ENCODE measurements at regions not wholly inside any gene's neighbourhood (a gene's known extent, or its start where the extent isn't known, plus 50 kb on each side); places are given as distances from the start of the nearest gene placed in this dataset.
"Not testable (repeated sequence)": the region's sequence is repeated elsewhere in the genome, so short reads cannot be mapped to it uniquely, and the experiment has no call there.

- no peak overlapping the region for H3K9ac ChIP-seq (ENCODE audit: insufficient read depth, low read length, poor library complexity, severe bottlenecking)
- H3K27ac Mint-ChIP-seq = no peak overlapping the region
- H3K27ac ChIP-seq (ENCODE audit: low read depth in 1 of 2, low read length in 2 of 2) = no peak overlapping the region
- no peaks in the 10 kb centered on the region for H3K9me3 ChIP-seq (replicated peaks in 1 of 2; ENCODE audit: control insufficient read depth in 1 of 2, insufficient read depth in 1 of 2, low read length in 2 of 2)
- no peaks in the 10 kb centered on the region for H3K27me3 ChIP-seq (ENCODE audit: control insufficient read depth in 2 of 2, insufficient read depth in 2 of 2, low read length in 2 of 2)
- H3K36me3 Mint-ChIP-seq = no peaks in the 10 kb centered on the region
- no peaks in the 10 kb centered on the region for H4K20me1 ChIP-seq (ENCODE audit: insufficient read depth, low read length)
- peak overlapping the region; percentile 41 for H2AFZ ChIP-seq (ENCODE audit: insufficient read depth, low read depth, low read length, poor library complexity, severe bottlenecking)
- H3K4me1 ChIP-seq (ENCODE audit: control insufficient read depth in 1 of 2, insufficient read depth in 2 of 2, low read length in 2 of 2) = peaks cover 1 to 3% of the 10 kb centered on the region in 2 donors
- intact Hi-C loops (cut with micrococcal nuclease) = no loop called here
- H3K4me3 Mint-ChIP-seq = no peak overlapping the region
- peak in 1 of 3 donors; percentile 20 for DNase-seq
- peaks cover 13% of the 10 kb centered on the region for H3K4me1 Mint-ChIP-seq
- H3K9me3 Mint-ChIP-seq = peaks cover 0 to 9% (median 5%) of the 10 kb centered on the region in 7 donors
- no peaks in the 10 kb centered on the region for H3K79me2 ChIP-seq (ENCODE audit: insufficient read depth, low read length)
- H3K27me3 Mint-ChIP-seq (ENCODE audit: low read depth in 3 of 3) = peaks cover 1 to 3% (median 2%) of the 10 kb centered on the region in 3 donors
- H3K4me2 ChIP-seq (replicated peaks; ENCODE audit: extremely low read depth, low read length, poor library complexity, severe bottlenecking) = no peak overlapping the region
- TF ChIP-seq, protein P1, sequence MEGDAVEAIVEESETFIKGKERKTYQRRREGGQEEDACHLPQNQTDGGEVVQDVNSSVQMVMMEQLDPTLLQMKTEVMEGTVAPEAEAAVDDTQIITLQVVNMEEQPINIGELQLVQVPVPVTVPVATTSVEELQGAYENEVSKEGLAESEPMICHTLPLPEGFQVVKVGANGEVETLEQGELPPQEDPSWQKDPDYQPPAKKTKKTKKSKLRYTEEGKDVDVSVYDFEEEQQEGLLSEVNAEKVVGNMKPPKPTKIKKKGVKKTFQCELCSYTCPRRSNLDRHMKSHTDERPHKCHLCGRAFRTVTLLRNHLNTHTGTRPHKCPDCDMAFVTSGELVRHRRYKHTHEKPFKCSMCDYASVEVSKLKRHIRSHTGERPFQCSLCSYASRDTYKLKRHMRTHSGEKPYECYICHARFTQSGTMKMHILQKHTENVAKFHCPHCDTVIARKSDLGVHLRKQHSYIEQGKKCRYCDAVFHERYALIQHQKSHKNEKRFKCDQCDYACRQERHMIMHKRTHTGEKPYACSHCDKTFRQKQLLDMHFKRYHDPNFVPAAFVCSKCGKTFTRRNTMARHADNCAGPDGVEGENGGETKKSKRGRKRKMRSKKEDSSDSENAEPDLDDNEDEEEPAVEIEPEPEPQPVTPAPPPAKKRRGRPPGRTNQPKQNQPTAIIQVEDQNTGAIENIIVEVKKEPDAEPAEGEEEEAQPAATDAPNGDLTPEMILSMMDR (IDR thresholded peaks at IDR 0.05) = no peak
- WGBS (ENCODE audit: insufficient coverage) = 69% methylated on average over 11 of the region's 13 CpGs
- H3K4me3 ChIP-seq (replicated peaks in 1 of 3; ENCODE audit: low read depth in 2 of 3, low read length in 3 of 3) = no peak overlapping the region
- no peaks in the 10 kb centered on the region for H3K36me3 ChIP-seq (replicated peaks in 1 of 2; ENCODE audit: control insufficient read depth in 1 of 2, insufficient read depth in 2 of 2, low read length in 2 of 2)
These were observed 141.9 kb downstream of the IGLL1 start for GRCh38 chr22:23438216-23438615.

GRCh38 chr22:23437779-23438178, 142.3 kb downstream of the IGLL1 start:
- 45% methylated on average over 6 of the region's 16 CpGs for WGBS (ENCODE audit: insufficient coverage)
- Histone ChIP-seq H3K4me1 (ENCODE audit: control insufficient read depth in 1 of 2, insufficient read depth in 2 of 2, low read length in 2 of 2) (peaks cover 6 to 7% of the 10 kb centered on the region in 2 donors), H3K4me3 (replicated peaks in 1 of 3; ENCODE audit: low read depth in 2 of 3, low read length in 3 of 3) (no peak overlapping the region), H3K27ac (ENCODE audit: low read depth in 1 of 2, low read length in 2 of 2) (no peak overlapping the region), H3K27me3 (ENCODE audit: control insufficient read depth in 2 of 2, insufficient read depth in 2 of 2, low read length in 2 of 2) (no peaks in the 10 kb centered on the region), H3K9ac (ENCODE audit: insufficient read depth, low read length, poor library complexity, severe bottlenecking) (no peak overlapping the region), H3K4me2 (replicated peaks; ENCODE audit: extremely low read depth, low read length, poor library complexity, severe bottlenecking) (no peak overlapping the region), H2AFZ (ENCODE audit: insufficient read depth, low read depth, low read length, poor library complexity, severe bottlenecking) (peak overlapping the region; percentile 41), H3K36me3 (replicated peaks in 1 of 2; ENCODE audit: control insufficient read depth in 1 of 2, insufficient read depth in 2 of 2, low read length in 2 of 2) (no peaks in the 10 kb centered on the region), H3K9me3 (replicated peaks in 1 of 2; ENCODE audit: control insufficient read depth in 1 of 2, insufficient read depth in 1 of 2, low read length in 2 of 2) (no peaks in the 10 kb centered on the region), H3K79me2 (ENCODE audit: insufficient read depth, low read length) (no peaks in the 10 kb centered on the region), H4K20me1 (ENCODE audit: insufficient read depth, low read length) (no peaks in the 10 kb centered on the region)
- peak overlapping the region in 1 of 2 donors; percentile 39 for H3K4me3 Mint-ChIP-seq
- H3K4me1 Mint-ChIP-seq = peaks cover 17% of the 10 kb centered on the region
- peaks cover 0 to 9% (median 4%) of the 10 kb centered on the region in 7 donors for H3K9me3 Mint-ChIP-seq
- no peaks in the 10 kb centered on the region for H3K36me3 Mint-ChIP-seq
- H3K27me3 Mint-ChIP-seq (ENCODE audit: low read depth in 3 of 3) = peaks cover 1 to 3% (median 3%) of the 10 kb centered on the region in 3 donors
- DNase-seq = peak; percentile 3 to 27 (median 17)
- H3K27ac Mint-ChIP-seq = no peak overlapping the region
- TF ChIP-seq, protein P1 (IDR thresholded peaks at IDR 0.05) = no peak
- intact Hi-C loops (cut with micrococcal nuclease) = no loop called here

DNA sequence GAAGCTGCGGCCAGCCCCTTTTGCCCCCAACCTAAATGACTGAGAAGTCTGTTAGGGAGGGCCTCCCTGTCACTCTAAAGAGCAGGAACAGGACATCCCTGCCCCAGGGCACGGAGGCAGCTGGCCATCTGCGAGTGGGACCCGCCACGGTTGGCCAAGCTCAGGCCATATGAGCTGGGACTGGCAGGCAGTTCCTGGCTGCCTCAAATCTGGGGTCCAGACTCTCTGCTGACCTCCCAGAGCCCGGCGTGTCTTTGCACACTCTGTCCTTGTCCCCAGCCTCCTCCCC, 143.0 kb downstream of the IGLL1 start:
- H3K79me2 ChIP-seq (ENCODE audit: insufficient read depth, low read length); H4K20me1 ChIP-seq (ENCODE audit: insufficient read depth, low read length); H3K4me3 ChIP-seq (replicated peaks in 1 of 3; ENCODE audit: low read depth in 2 of 3, low read length in 3 of 3); H3K4me3 Mint-ChIP-seq; H3K27ac ChIP-seq (ENCODE audit: low read depth in 1 of 2, low read length in 2 of 2); H3K36me3 Mint-ChIP-seq; H3K4me2 ChIP-seq (replicated peaks; ENCODE audit: extremely low read depth, low read length, poor library complexity, severe bottlenecking); DNase-seq; H2AFZ ChIP-seq (ENCODE audit: insufficient read depth, low read depth, low read length, poor library complexity, severe bottlenecking); H3K9me3 ChIP-seq (replicated peaks in 1 of 2; ENCODE audit: control insufficient read depth in 1 of 2, insufficient read depth in 1 of 2, low read length in 2 of 2); H3K27me3 Mint-ChIP-seq (ENCODE audit: low read depth in 3 of 3); H3K9ac ChIP-seq (ENCODE audit: insufficient read depth, low read length, poor library complexity, severe bottlenecking); H3K9me3 Mint-ChIP-seq; H3K4me1 ChIP-seq (ENCODE audit: control insufficient read depth in 1 of 2, insufficient read depth in 2 of 2, low read length in 2 of 2); intact Hi-C loops (cut with micrococcal nuclease); H3K36me3 ChIP-seq (replicated peaks in 1 of 2; ENCODE audit: control insufficient read depth in 1 of 2, insufficient read depth in 2 of 2, low read length in 2 of 2); H3K27ac Mint-ChIP-seq; H3K27me3 ChIP-seq (ENCODE audit: control insufficient read depth in 2 of 2, insufficient read depth in 2 of 2, low read length in 2 of 2): not testable (repeated sequence)
- WGBS (ENCODE audit: insufficient coverage) = 100% methylated on average over 2 of the region's 7 CpGs
- H3K4me1 Mint-ChIP-seq = peaks cover 17% of the 10 kb centered on the region
